HG03575 (cell line): ENCODE measurements at regions not wholly inside any gene's neighbourhood (a gene's known extent, or its start where the extent isn't known, plus 50 kb on each side); places are given as distances from the start of the nearest gene placed in this dataset.
"Not testable (repeated sequence)": the region's sequence is repeated elsewhere in the genome, so short reads cannot be mapped to it uniquely, and the experiment has no call there.

ENCODE experiments used
- ATAC-seq: cut with Tn5 transposase; IDR thresholded peaks from one replicate; pipeline ENCODE4 v1.9.1; 2021; ENCODE audit not compliant: unreplicated experiment, insufficient number of reproducible peaks, low FRiP score; ENCODE audit errors: extremely low read depth

GRCh38 chr5:125463466-125464092 lies 717.1 kb upstream of the ZNF608 start:
- no peak for ATAC-seq

- no peak for ATAC-seq
These were observed 718.5 kb upstream of the ZNF608 start for GRCh38 chr5:125464847-125465432.

GRCh38 chr5:125465703-125466102 lies 719.3 kb upstream of the ZNF608 start:
- ATAC-seq: no peak

GRCh38 chr5:125467222-125467621 lies 720.8 kb upstream of the ZNF608 start:
- ATAC-seq: no peak

GRCh38 chr5:125470280-125470902 lies 724.0 kb upstream of the ZNF608 start:
- no peak for ATAC-seq

GRCh38 chr5:125476901-125477585 lies 730.6 kb upstream of the ZNF608 start:
- ATAC-seq: no peak

- no peak for ATAC-seq
These were observed 731.1 kb upstream of the ZNF608 start for GRCh38 chr5:125477586-125477975.

GRCh38 chr5:125478599-125478998 lies 732.2 kb upstream of the ZNF608 start:
- no peak for ATAC-seq

GRCh38 chr5:125480911-125481310 lies 734.5 kb upstream of the ZNF608 start:
- ATAC-seq: no peak

GRCh38 chr5:125481506-125482465 lies 735.3 kb upstream of the ZNF608 start:
- ATAC-seq: no peak

GRCh38 chr5:125483609-125484008 lies 737.2 kb upstream of the ZNF608 start:
- no peak for ATAC-seq

- ATAC-seq: no peak
These were observed 737.9 kb upstream of the ZNF608 start for GRCh38 chr5:125484272-125484741.

GRCh38 chr5:125484742-125485641 lies 738.6 kb upstream of the ZNF608 start:
- no peak for ATAC-seq

GRCh38 chr5:125485771-125486170 lies 739.3 kb upstream of the ZNF608 start:
- no peak for ATAC-seq

- no peak for ATAC-seq
These were observed 740.2 kb upstream of the ZNF608 start for GRCh38 chr5:125486634-125487033.

- ATAC-seq: no peak
These were observed 740.8 kb upstream of the ZNF608 start for GRCh38 chr5:125487231-125487630.

GRCh38 chr5:125487652-125488051 lies 741.2 kb upstream of the ZNF608 start:
- not testable (repeated sequence) for ATAC-seq

- no peak for ATAC-seq
These were observed 742.7 kb upstream of the ZNF608 start for GRCh38 chr5:125489146-125489545.
